A549 (cell line): ENCODE measurements at regions not wholly inside any gene's neighbourhood (a gene's known extent, or its start where the extent isn't known, plus 50 kb on each side); places are given as distances from the start of the nearest gene placed in this dataset.

Experiments
- ATAC-seq, 2 experiments: fragments of 200-7000 bp in 1 of 2; fragments of >200 bp in 1 of 2; cut with Nextera tagmentation in 1 of 2; cut with Tn5 transposase in 1 of 2; 3 replicates each; pipeline versions ENCODE4 v1.8.0 to v1.9.1; 2018 to 2020; ENCODE audit warnings: mild to moderate bottlenecking in 1 of 2, moderate library complexity in 1 of 2
- CTCF ChIA-PET: fragments of 300-600 bp; sonication (Branson Sonifier 250); formaldehyde crosslinking; extraction: SDS; loops from one replicate; lab custom pipeline; 2021; ENCODE audit warnings: antibody characterized with exemption, inconsistent platforms; lab: Yijun Ruan, JAX
- POLR2A ChIA-PET: fragments of 350-600 bp; formaldehyde crosslinking; extraction: SDS; loops from one replicate; lab custom pipeline; 2021; ENCODE audit warnings: antibody characterized with exemption, inconsistent platforms; lab: Yijun Ruan, JAX
- DNase-seq, 2 experiments: peaks; one replicate each; pipeline versions ENCODE4 v3.0.0 to v3.0.0-alpha.2; 2011 to 2016; ENCODE audit warnings: low read depth in 1 of 2, low spot score in 1 of 2
- FAIRE-seq: peaks from 2 replicates; lab custom pipeline; 2011; peaks lifted over from hg19 to GRCh38; lab: Jason Lieb, UNC
- H3K27ac ChIP-seq, 2 experiments: fragments of >200 bp; sonication (Bioruptor Twin); formaldehyde crosslinking; 3 replicates each; pipeline ENCODE4 v1.5.1; 2016 to 2017
- H3K4me1 ChIP-seq: fragments of >200 bp; sonication (Bioruptor Twin); formaldehyde crosslinking; 3 replicates; pipeline ENCODE4 v1.6.1; 2016
- H3K4me2 ChIP-seq: fragments of >200 bp; sonication (Bioruptor Twin); formaldehyde crosslinking; 3 replicates; pipeline ENCODE4 v1.6.1; 2016
- H3K4me3 ChIP-seq: fragments of >200 bp; sonication (Bioruptor Twin); formaldehyde crosslinking; 3 replicates; pipeline ENCODE4 v1.5.1; 2016
- H3K9me3 ChIP-seq: fragments of >200 bp; sonication (Bioruptor Twin); formaldehyde crosslinking; 3 replicates; pipeline ENCODE4 v1.6.1; 2016
- BHLHE40 ChIP-seq: IDR thresholded peaks from 2 replicates; pipeline ENCODE4 v1.6.1; 2012; ENCODE audit warnings: low read depth, low read length, inconsistent platforms
- CBX2 ChIP-seq: fragments of 200-600 bp; sonication (generic); IDR thresholded peaks from 2 replicates; pipeline ENCODE4 v1.6.1; 2016; ENCODE audit warnings: low read depth, mild to moderate bottlenecking, borderline replicate concordance
- CHD4 ChIP-seq: fragments of 200-600 bp; sonication (generic); IDR thresholded peaks from 2 replicates; pipeline ENCODE4 v1.6.1; 2016; ENCODE audit warnings: antibody characterized with exemption, mild to moderate bottlenecking, borderline replicate concordance
- ESRRA ChIP-seq: fragments of 150-350 bp; IDR thresholded peaks from 2 replicates; pipeline ENCODE4 v1.6.1; 2014; ENCODE audit warnings: mild to moderate bottlenecking, low read length, borderline replicate concordance
- FOSL2 ChIP-seq, 2 experiments: fragments of 450-650 bp in 1 of 2; fragments of >200 bp in 1 of 2; sonication (Bioruptor Twin) in 1 of 2; formaldehyde crosslinking; IDR thresholded peaks; 2 replicates each; pipeline versions ENCODE4 v1.5.0 to v1.6.1; 2016 to 2020; ENCODE audit warnings: mild to moderate bottlenecking in 1 of 2, moderate library complexity in 1 of 2
- FOXS1 ChIP-seq: fragments of 250-450 bp; sonication (Bioruptor Pico); IDR thresholded peaks from 2 replicates; pipeline ENCODE4 v1.5.0; 2020; ENCODE audit warnings: mild to moderate bottlenecking, moderate library complexity
- HDAC2 ChIP-seq: fragments of 200-600 bp; sonication (generic); IDR thresholded peaks from 2 replicates; pipeline ENCODE4 v1.6.1; 2016
- HOXA7 ChIP-seq: fragments of 250-450 bp; sonication (Bioruptor Pico); IDR thresholded peaks from 2 replicates; pipeline ENCODE4 v1.5.0; 2020; ENCODE audit warnings: mild to moderate bottlenecking, moderate library complexity
- HOXB5 ChIP-seq: fragments of 250-450 bp; sonication (Bioruptor Pico); IDR thresholded peaks from 2 replicates; pipeline ENCODE4 v1.5.0; 2020; ENCODE audit warnings: mild to moderate bottlenecking, moderate library complexity
- KDM1A ChIP-seq: fragments of 200-600 bp; sonication (generic); IDR thresholded peaks from 2 replicates; pipeline ENCODE4 v1.6.1; 2016; ENCODE audit warnings: low read depth, mild to moderate bottlenecking
- MAFK ChIP-seq: fragments of 450-650 bp; IDR thresholded peaks from 2 replicates; pipeline ENCODE4 v1.6.1; 2014; ENCODE audit not compliant: partially characterized antibody
- MAZ ChIP-seq: fragments of 150-350 bp; IDR thresholded peaks from 2 replicates; pipeline ENCODE4 v1.6.1; 2014; ENCODE audit warnings: antibody characterized with exemption, low read depth, low read length, borderline replicate concordance
- NFE2L2 ChIP-seq: fragments of 150-350 bp; conservative IDR thresholded peaks from 2 replicates; pipeline ENCODE4 v1.6.1; 2014; ENCODE audit warnings: low read length
- NR3C1 ChIP-seq: fragments of >200 bp; sonication (Bioruptor Twin); formaldehyde crosslinking; IDR thresholded peaks from 3 replicates; pipeline ENCODE4 v1.6.1; 2017
- RFX5 ChIP-seq: fragments of 450-650 bp; IDR thresholded peaks from 2 replicates; pipeline ENCODE4 v1.7.1; 2014; ENCODE audit warnings: antibody characterized with exemption, mild to moderate bottlenecking, moderate library complexity
- RNF2 ChIP-seq: fragments of 200-600 bp; sonication (generic); IDR thresholded peaks from 2 replicates; pipeline ENCODE4 v1.6.1; 2016; ENCODE audit warnings: low read depth, mild to moderate bottlenecking, antibody characterized with exemption, moderate library complexity, borderline replicate concordance
- SMC3 ChIP-seq: fragments of >200 bp; sonication (Bioruptor Twin); formaldehyde crosslinking; IDR thresholded peaks from 3 replicates; pipeline ENCODE4 v1.6.1; 2018; ENCODE audit warnings: inconsistent platforms
- ZNF302 ChIP-seq: fragments of 250-450 bp; sonication (Bioruptor Pico); IDR thresholded peaks from 2 replicates; pipeline ENCODE4 v1.9.0; 2021; ENCODE audit warnings: inconsistent platforms, mild to moderate bottlenecking, moderate library complexity
- WGBS: methylation state at CpG from one replicate; pipeline ENCODE4 v1.1.6; 2017; ENCODE audit errors: missing lambda C conversion rate; 5-methylcytosine and 5-hydroxymethylcytosine counted together
- TF ChIP-seq, protein P1 (sequence below): fragments of >200 bp; sonication (Bioruptor Twin); formaldehyde crosslinking; IDR thresholded peaks from 3 replicates; pipeline ENCODE4 v1.5.1; 2016
- TF ChIP-seq, protein P2 (sequence below): IDR thresholded peaks from 2 replicates; pipeline ENCODE4 v1.6.1; 2012; ENCODE audit warnings: low read depth, borderline replicate concordance
- TF ChIP-seq, protein P3 (sequence below): IDR thresholded peaks from 2 replicates; pipeline ENCODE4 v1.6.1; 2012
- TF ChIP-seq, protein P4 (sequence below): fragments of >200 bp; sonication (Bioruptor Twin); formaldehyde crosslinking; IDR thresholded peaks from 3 replicates; pipeline ENCODE4 v1.6.1; 2016
- TF ChIP-seq, protein P5 (sequence below): fragments of 150-350 bp; IDR thresholded peaks from 2 replicates; pipeline ENCODE4 v1.6.1; 2014; ENCODE audit warnings: low read depth, mild to moderate bottlenecking, low read length
- TF ChIP-seq, protein P6 (sequence below): IDR thresholded peaks from 2 replicates; pipeline ENCODE4 v1.6.1; 2012

DNA sequence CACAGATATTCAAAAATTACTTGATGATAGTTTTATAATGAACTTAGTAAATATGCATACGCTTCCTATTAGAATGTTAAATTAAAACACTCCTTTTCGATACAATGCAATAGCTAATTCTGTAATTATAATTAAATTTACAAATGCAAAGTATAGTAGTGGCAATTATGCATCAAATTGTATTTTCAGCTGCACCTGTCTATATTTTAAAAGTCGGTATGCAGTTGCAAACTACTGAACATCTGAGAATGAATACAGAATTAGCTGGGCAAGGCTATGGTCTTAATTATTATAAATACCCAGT lies 110.4 kb upstream of the ARHGAP42 start:
- ATAC-seq, result no peak
- Histone ChIP-seq H3K9me3 (no peaks in the 10 kb centered on the region), H3K4me1 (peaks cover 3% of the 10 kb centered on the region; the same call in 2 of the 3 replicates), H3K4me3 (no peak overlapping the region), H3K27ac (no peak overlapping the region), H3K4me2 (no peak overlapping the region)
- POLR2A ChIA-PET, result no interaction called here
- whole genome bisulfite sequencing, result 34% methylated on average over 3 of the region's 3 CpGs
- CTCF ChIA-PET, result interaction anchor here (0.6 to 1.5 kb wide), 21 partner anchors 13 to 576 kb away, joined by 3 to 10 read pairs (median 4); no protein-coding TSS in a partner anchor
- FAIRE-seq, result no peak
- TF ChIP-seq NR3C1 (no peak), NFE2L2 (no peak), KDM1A (no peak), RFX5 (no peak), FOXS1 (CRISPR knock-in tag) (no peak), RNF2 (no peak), HDAC2 (no peak), ZNF302 (no peak), BHLHE40 (no peak)
- DNase-seq, result no peak

DNA sequence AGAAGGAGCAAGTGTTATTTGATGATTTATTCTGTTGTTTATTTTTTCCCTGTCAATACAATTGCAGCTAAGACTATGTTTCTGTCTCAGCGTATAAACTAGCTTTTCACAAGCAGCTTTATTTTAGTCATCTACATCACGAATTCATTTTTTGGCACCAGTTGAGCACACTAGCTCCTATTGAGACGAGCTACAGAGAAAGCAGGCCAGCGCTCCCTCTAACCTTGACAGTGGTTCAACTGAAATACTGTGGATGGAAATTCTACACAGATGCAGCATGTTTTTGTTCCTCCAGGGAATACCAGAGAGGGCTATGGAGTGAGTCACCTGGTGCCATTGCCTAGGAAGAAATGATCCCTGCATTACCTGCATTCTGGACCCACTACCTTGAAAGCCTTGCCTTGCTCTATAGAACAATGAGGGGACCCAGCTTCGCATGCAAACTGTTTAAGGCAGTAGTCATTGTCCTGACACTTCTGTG lies 108.2 kb upstream of the ARHGAP42 start:
- Histone ChIP-seq H3K4me2 (no peak overlapping the region), H3K27ac (no peak overlapping the region), H3K9me3 (no peaks in the 10 kb centered on the region), H3K4me3 (no peak overlapping the region), H3K4me1 (peaks cover 3% of the 10 kb centered on the region; the same call in 2 of the 3 replicates)
- DNase-seq (no peak), FAIRE-seq (no peak), ATAC-seq (no peak)
- CTCF ChIA-PET, result interaction anchor here (1.5 kb wide), 1 partner anchor 347 kb away, joined by 3 read pairs; no protein-coding TSS in a partner anchor
- TF ChIP-seq CHD4 (no peak), CBX2 (no peak), FOSL2 (IDR thresholded peaks at IDR 0.05) (no peak), FOSL2 (CRISPR knock-in tag; IDR thresholded peaks at IDR 0.05) (no peak), MAFK (no peak)
- TF ChIP-seq, protein P1, sequence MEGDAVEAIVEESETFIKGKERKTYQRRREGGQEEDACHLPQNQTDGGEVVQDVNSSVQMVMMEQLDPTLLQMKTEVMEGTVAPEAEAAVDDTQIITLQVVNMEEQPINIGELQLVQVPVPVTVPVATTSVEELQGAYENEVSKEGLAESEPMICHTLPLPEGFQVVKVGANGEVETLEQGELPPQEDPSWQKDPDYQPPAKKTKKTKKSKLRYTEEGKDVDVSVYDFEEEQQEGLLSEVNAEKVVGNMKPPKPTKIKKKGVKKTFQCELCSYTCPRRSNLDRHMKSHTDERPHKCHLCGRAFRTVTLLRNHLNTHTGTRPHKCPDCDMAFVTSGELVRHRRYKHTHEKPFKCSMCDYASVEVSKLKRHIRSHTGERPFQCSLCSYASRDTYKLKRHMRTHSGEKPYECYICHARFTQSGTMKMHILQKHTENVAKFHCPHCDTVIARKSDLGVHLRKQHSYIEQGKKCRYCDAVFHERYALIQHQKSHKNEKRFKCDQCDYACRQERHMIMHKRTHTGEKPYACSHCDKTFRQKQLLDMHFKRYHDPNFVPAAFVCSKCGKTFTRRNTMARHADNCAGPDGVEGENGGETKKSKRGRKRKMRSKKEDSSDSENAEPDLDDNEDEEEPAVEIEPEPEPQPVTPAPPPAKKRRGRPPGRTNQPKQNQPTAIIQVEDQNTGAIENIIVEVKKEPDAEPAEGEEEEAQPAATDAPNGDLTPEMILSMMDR, result no peak
- TF ChIP-seq, protein P2, sequence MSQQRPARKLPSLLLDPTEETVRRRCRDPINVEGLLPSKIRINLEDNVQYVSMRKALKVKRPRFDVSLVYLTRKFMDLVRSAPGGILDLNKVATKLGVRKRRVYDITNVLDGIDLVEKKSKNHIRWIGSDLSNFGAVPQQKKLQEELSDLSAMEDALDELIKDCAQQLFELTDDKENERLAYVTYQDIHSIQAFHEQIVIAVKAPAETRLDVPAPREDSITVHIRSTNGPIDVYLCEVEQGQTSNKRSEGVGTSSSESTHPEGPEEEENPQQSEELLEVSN, result no peak
- POLR2A ChIA-PET, result no interaction called here
- 63% methylated on average over 5 of the region's 5 CpGs for WGBS

DNA sequence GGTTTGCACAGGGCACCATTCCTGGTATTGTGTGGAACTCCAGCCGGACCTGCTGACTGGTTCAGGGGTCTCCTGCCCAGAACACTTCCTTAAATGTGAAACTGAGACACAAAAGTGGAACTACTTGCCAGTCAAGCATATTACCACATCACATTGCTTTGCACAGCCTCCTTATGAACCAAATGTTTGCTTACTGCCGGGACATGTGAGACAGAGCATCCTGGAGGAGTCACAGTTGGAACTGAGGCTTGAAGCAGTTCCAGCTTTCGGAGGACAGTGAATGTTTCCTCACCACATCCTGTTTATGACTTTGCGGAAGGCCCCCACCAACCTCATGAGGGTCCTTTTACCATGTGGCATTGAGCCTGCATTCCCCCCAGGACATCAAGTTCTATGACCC lies 105.8 kb upstream of the ARHGAP42 start:
- H3K4me3 ChIP-seq, result no peak overlapping the region
- ATAC-seq, result no peak
- 60% methylated on average over 4 of the region's 4 CpGs for WGBS
- no peak overlapping the region for H3K27ac ChIP-seq
- no peak for DNase-seq
- no peak for TF ChIP-seq SMC3
- TF ChIP-seq MAZ, result no peak
- TF ChIP-seq KDM1A, result no peak
- TF ChIP-seq, protein P3, sequence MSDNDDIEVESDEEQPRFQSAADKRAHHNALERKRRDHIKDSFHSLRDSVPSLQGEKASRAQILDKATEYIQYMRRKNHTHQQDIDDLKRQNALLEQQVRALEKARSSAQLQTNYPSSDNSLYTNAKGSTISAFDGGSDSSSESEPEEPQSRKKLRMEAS, result no peak
- TF ChIP-seq, protein P4, sequence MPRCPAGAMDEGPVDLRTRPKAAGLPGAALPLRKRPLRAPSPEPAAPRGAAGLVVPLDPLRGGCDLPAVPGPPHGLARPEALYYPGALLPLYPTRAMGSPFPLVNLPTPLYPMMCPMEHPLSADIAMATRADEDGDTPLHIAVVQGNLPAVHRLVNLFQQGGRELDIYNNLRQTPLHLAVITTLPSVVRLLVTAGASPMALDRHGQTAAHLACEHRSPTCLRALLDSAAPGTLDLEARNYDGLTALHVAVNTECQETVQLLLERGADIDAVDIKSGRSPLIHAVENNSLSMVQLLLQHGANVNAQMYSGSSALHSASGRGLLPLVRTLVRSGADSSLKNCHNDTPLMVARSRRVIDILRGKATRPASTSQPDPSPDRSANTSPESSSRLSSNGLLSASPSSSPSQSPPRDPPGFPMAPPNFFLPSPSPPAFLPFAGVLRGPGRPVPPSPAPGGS, result no peak
- TF ChIP-seq HOXA7 (CRISPR knock-in tag), result no peak
- no peak for TF ChIP-seq ESRRA
- TF ChIP-seq, protein P5, sequence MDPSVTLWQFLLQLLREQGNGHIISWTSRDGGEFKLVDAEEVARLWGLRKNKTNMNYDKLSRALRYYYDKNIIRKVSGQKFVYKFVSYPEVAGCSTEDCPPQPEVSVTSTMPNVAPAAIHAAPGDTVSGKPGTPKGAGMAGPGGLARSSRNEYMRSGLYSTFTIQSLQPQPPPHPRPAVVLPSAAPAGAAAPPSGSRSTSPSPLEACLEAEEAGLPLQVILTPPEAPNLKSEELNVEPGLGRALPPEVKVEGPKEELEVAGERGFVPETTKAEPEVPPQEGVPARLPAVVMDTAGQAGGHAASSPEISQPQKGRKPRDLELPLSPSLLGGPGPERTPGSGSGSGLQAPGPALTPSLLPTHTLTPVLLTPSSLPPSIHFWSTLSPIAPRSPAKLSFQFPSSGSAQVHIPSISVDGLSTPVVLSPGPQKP, result no peak
- TF ChIP-seq, protein P6, sequence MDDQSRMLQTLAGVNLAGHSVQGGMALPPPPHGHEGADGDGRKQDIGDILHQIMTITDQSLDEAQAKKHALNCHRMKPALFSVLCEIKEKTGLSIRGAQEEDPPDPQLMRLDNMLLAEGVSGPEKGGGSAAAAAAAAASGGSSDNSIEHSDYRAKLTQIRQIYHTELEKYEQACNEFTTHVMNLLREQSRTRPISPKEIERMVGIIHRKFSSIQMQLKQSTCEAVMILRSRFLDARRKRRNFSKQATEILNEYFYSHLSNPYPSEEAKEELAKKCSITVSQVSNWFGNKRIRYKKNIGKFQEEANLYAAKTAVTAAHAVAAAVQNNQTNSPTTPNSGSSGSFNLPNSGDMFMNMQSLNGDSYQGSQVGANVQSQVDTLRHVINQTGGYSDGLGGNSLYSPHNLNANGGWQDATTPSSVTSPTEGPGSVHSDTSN, result no peak
- TF ChIP-seq, protein P1, result no peak
- no peak for TF ChIP-seq HOXB5
- no peak for TF ChIP-seq RNF2
- POLR2A ChIA-PET, result no interaction called here
- no peaks in the 10 kb centered on the region for H3K9me3 ChIP-seq
- H3K4me2 ChIP-seq, result no peak overlapping the region
- CTCF ChIA-PET, result no interaction called here
- no peak for FAIRE-seq
- H3K4me1 ChIP-seq, result peaks cover 3% of the 10 kb centered on the region; the same call in 2 of the 3 replicates
